Adrenal gland (tissue), 5 donors: ENCODE measurements at regions not wholly inside any gene's neighbourhood (a gene's known extent, or its start where the extent isn't known, plus 50 kb on each side); places are given as distances from the start of the nearest gene placed in this dataset.

ENCODE experiments used
- POLR2A ChIP-seq, 2 donors: fragments of 450-650 bp; IDR thresholded peaks; one replicate each; pipeline ENCODE4 v1.6.1; 2017; ENCODE audit warnings: antibody characterized with exemption in 2 of 2, mild to moderate bottlenecking in 2 of 2, moderate library complexity in 1 of 2
- TF ChIP-seq, protein P1 (sequence below), 6 experiments: fragments of 450-650 bp in 4 of 6; fragments of 200-600 bp in 2 of 6; sonication (generic) in 1 of 6; IDR thresholded peaks; 1 replicate in 5 of 6; 2 replicates in 1 of 6; pipeline versions ENCODE4 v1.5.1 to v1.8.0; 2016 to 2021; ENCODE audit warnings: antibody characterized with exemption in 6 of 6, mild to moderate bottlenecking in 2 of 6, moderate library complexity in 1 of 6
- donor health status: DM: no; HTN: no; CAD: no.

DNA sequence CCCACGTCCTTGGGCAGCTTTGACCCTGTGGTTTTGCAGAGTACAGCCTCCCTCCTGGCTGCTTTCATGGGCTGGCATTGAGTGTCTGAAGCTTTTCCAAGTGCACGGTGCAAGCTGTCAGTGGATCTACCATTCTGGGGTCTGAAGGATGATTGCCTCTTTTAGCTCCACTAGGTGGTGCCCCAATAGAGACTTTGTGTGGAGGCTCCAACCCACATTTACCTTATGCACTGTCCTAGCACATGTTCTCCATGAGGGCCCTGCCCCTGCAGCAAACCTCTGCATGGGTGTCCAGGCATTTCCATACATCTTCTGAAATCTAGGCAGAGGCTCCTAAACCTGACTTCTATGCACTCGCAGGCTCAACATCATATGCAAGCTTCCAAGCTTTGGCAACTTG, 644.2 kb upstream of the CDH9 start:
- no peak for TF ChIP-seq POLR2A (IDR thresholded peaks at IDR 0.05)
- TF ChIP-seq, protein P1, sequence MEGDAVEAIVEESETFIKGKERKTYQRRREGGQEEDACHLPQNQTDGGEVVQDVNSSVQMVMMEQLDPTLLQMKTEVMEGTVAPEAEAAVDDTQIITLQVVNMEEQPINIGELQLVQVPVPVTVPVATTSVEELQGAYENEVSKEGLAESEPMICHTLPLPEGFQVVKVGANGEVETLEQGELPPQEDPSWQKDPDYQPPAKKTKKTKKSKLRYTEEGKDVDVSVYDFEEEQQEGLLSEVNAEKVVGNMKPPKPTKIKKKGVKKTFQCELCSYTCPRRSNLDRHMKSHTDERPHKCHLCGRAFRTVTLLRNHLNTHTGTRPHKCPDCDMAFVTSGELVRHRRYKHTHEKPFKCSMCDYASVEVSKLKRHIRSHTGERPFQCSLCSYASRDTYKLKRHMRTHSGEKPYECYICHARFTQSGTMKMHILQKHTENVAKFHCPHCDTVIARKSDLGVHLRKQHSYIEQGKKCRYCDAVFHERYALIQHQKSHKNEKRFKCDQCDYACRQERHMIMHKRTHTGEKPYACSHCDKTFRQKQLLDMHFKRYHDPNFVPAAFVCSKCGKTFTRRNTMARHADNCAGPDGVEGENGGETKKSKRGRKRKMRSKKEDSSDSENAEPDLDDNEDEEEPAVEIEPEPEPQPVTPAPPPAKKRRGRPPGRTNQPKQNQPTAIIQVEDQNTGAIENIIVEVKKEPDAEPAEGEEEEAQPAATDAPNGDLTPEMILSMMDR (IDR thresholded peaks at IDR 0.05) = peak in 1 of 6 experiments; percentile 16
